OCI-LY3 (cell line): ENCODE measurements at regions not wholly inside any gene's neighbourhood (a gene's known extent, or its start where the extent isn't known, plus 50 kb on each side); places are given as distances from the start of the nearest gene placed in this dataset.

Experiments used
- H2AFZ ChIP-seq: fragments of 200-600, 300-600 bp; shearing (Covaris generic); 2 replicates; pipeline ENCODE4 v1.6.0; 2014; ENCODE audit warnings: antibody characterized with exemption, low read depth, low read length
- H3K27ac ChIP-seq: fragments of 200-600, 300-600 bp; sonication (generic); 2 replicates; pipeline ENCODE4 v1.5.1; 2014; ENCODE audit warnings: mild to moderate bottlenecking, low read length, moderate library complexity, mixed read lengths
- H3K27me3 ChIP-seq: fragments of 200-600, 300-600 bp; sonication (generic); 2 replicates; pipeline ENCODE4 v1.6.1; 2014; ENCODE audit warnings: low read depth, low read length, mixed read lengths
- H3K36me3 ChIP-seq: fragments of 200-600, 300-600 bp; sonication (generic); replicated peaks from 2 replicates; pipeline ENCODE3; 2014; ENCODE audit warnings: low read depth, low read length, mixed read lengths
- H3K4me1 ChIP-seq: fragments of 300-600, 200-600 bp; sonication (generic); 2 replicates; pipeline ENCODE4 v1.6.1; 2014; ENCODE audit warnings: low read length, mixed read lengths
- H3K4me2 ChIP-seq: fragments of 200-600, 300-600 bp; sonication (generic); 2 replicates; pipeline ENCODE4 v1.6.1; 2014; ENCODE audit warnings: low read length, mixed read lengths
- H3K4me3 ChIP-seq: fragments of 300-600, 200-600 bp; sonication (generic); 2 replicates; pipeline ENCODE4 v1.5.1; 2014; ENCODE audit warnings: antibody characterized with exemption, mild to moderate bottlenecking, low read length, moderate library complexity
- H3K79me2 ChIP-seq: fragments of 300-600, 200-600 bp; shearing (Covaris generic); 2 replicates; pipeline ENCODE4 v1.6.1; 2014; ENCODE audit warnings: mild to moderate bottlenecking, low read length, mixed read lengths
- H3K9ac ChIP-seq: fragments of 300-600, 200-600 bp; shearing (Covaris generic); 2 replicates; pipeline ENCODE4 v1.6.0; 2014; ENCODE audit warnings: mild to moderate bottlenecking, low read length, moderate library complexity
- H3K9me3 ChIP-seq: fragments of 200-600, 300-600 bp; shearing (Covaris generic); 2 replicates; pipeline ENCODE4 v1.6.1; 2014; ENCODE audit warnings: low read length, mixed read lengths; ENCODE audit not compliant: insufficient read depth
- H4K20me1 ChIP-seq: fragments of 200-600, 300-600 bp; sonication (generic); 2 replicates; pipeline ENCODE4 v1.6.1; 2016; ENCODE audit warnings: low read length, mixed read lengths; ENCODE audit not compliant: insufficient read depth
- CTCF ChIP-seq: fragments of 200-600, 300-600 bp; sonication (generic); IDR thresholded peaks from 2 replicates; pipeline ENCODE4 v1.5.1; 2014; ENCODE audit warnings: antibody characterized with exemption, low read length, low read depth
- EZH2phosphoT487 ChIP-seq: fragments of 200-600 bp; shearing (Covaris generic); IDR thresholded peaks from 2 replicates; pipeline ENCODE4 v1.6.1; 2018; ENCODE audit warnings: antibody characterized with exemption, mixed run types, low read depth

GRCh38 chr20:60634491-60635172 lies 617.4 kb upstream of the CDH4 start:
- Histone ChIP-seq H3K9ac (no peak overlapping the region), H3K4me3 (no peak overlapping the region), H4K20me1 (no peaks in the 10 kb centered on the region), H3K4me2 (no peak overlapping the region), H3K27me3 (peaks cover 13% of the 10 kb centered on the region; the same call in 1 of the 2 replicates), H3K4me1 (no peaks in the 10 kb centered on the region), H3K9me3 (no peaks in the 10 kb centered on the region), H3K27ac (no peak overlapping the region), H3K79me2 (no peaks in the 10 kb centered on the region), H2AFZ (no peak overlapping the region), H3K36me3 (no peaks in the 10 kb centered on the region)
- TF ChIP-seq CTCF (no peak), EZH2phosphoT487 (no peak)

- Histone ChIP-seq H3K4me2 (no peak overlapping the region), H3K9me3 (no peaks in the 10 kb centered on the region), H3K36me3 (no peaks in the 10 kb centered on the region), H3K27ac (no peak overlapping the region), H3K79me2 (no peaks in the 10 kb centered on the region), H2AFZ (no peak overlapping the region), H4K20me1 (no peaks in the 10 kb centered on the region), H3K4me1 (no peaks in the 10 kb centered on the region), H3K9ac (no peak overlapping the region), H3K4me3 (no peak overlapping the region), H3K27me3 (peaks cover 9% of the 10 kb centered on the region; the same call in 1 of the 2 replicates)
- TF ChIP-seq EZH2phosphoT487: no peak
- TF ChIP-seq CTCF: no peak
These were observed 615.6 kb upstream of the CDH4 start for GRCh38 chr20:60636417-60636816.

- no peak overlapping the region for H2AFZ ChIP-seq
These were observed 614.3 kb upstream of the CDH4 start for GRCh38 chr20:60637801-60638200.

More at GRCh38 chr20:60637801-60638200, 614.3 kb upstream of the CDH4 start:
- no peaks in the 10 kb centered on the region for H4K20me1 ChIP-seq
- H3K27ac ChIP-seq: no peak overlapping the region
- H3K4me2 ChIP-seq: no peak overlapping the region
- no peak for TF ChIP-seq EZH2phosphoT487
- TF ChIP-seq CTCF: no peak
- no peak overlapping the region for H3K4me3 ChIP-seq
- H3K79me2 ChIP-seq: no peaks in the 10 kb centered on the region
- no peaks in the 10 kb centered on the region for H3K27me3 ChIP-seq
- no peaks in the 10 kb centered on the region for H3K36me3 ChIP-seq
- H3K9me3 ChIP-seq: no peaks in the 10 kb centered on the region
- no peaks in the 10 kb centered on the region for H3K4me1 ChIP-seq
- H3K9ac ChIP-seq: no peak overlapping the region
